A673 (cell line): ENCODE measurements at regions not wholly inside any gene's neighbourhood (a gene's known extent, or its start where the extent isn't known, plus 50 kb on each side); places are given as distances from the start of the nearest gene placed in this dataset.

Source experiments
- CTCF ChIP-seq: fragments of 300-800, 200-600 bp; sonication (generic); conservative IDR thresholded peaks from 2 replicates; pipeline ENCODE4 v1.5.1; 2017; ENCODE audit warnings: low read depth, mild to moderate bottlenecking, antibody characterized with exemption, low read length, moderate library complexity, mixed read lengths
- EZH2 ChIP-seq: fragments of 200-600 bp; sonication (generic); IDR thresholded peaks from 2 replicates; pipeline ENCODE4 v1.6.1; 2017; ENCODE audit warnings: borderline replicate concordance, low read depth, mild to moderate bottlenecking, mixed read lengths, antibody characterized with exemption, low read length; ENCODE audit not compliant: poor library complexity, severe bottlenecking

GRCh38 chr12:42854208-42854607 lies 264.7 kb upstream of the PRICKLE1 start:
- no peak for TF ChIP-seq CTCF
- no peak for TF ChIP-seq EZH2
